GM23338 (cell line): ENCODE measurements at regions not wholly inside any gene's neighbourhood (a gene's known extent, or its start where the extent isn't known, plus 50 kb on each side); places are given as distances from the start of the nearest gene placed in this dataset.

Experiments
- ATAC-seq: fragments of 200-7000 bp; cut with Tn5 transposase; 3 replicates; pipeline ENCODE4 v1.9.1; 2020
- DNase-seq: peaks from one replicate; pipeline ENCODE4 v3.0.0-alpha.2; 2015; ENCODE audit warnings: low spot score
- H2AFZ ChIP-seq: fragments of 200-600 bp; sonication (generic); 2 replicates; pipeline ENCODE4 v1.8.0; 2016; ENCODE audit warnings: antibody characterized with exemption, mild to moderate bottlenecking, moderate library complexity
- H3F3A ChIP-seq: fragments of 200-600 bp; sonication (generic); replicated peaks from 2 replicates; pipeline ENCODE4 v1.8.0; 2017; ENCODE audit warnings: antibody characterized with exemption, mixed run types, low read depth
- H3K27ac ChIP-seq: fragments of 200-600 bp; sonication (generic); 2 replicates; pipeline ENCODE4 v1.6.1; 2016; ENCODE audit warnings: low read depth
- H3K27me3 ChIP-seq: fragments of 200-600 bp; sonication (generic); 2 replicates; pipeline ENCODE4 v1.8.0; 2016; ENCODE audit warnings: mild to moderate bottlenecking, mixed run types, moderate library complexity; ENCODE audit not compliant: insufficient read depth
- H3K36me3 ChIP-seq: fragments of 200-600 bp; sonication (generic); 2 replicates; pipeline ENCODE4 v1.8.0; 2016; ENCODE audit warnings: mild to moderate bottlenecking; ENCODE audit not compliant: insufficient read depth
- H3K4me1 ChIP-seq: fragments of 200-600 bp; sonication (generic); 2 replicates; pipeline ENCODE4 v1.8.0; 2016; ENCODE audit warnings: mild to moderate bottlenecking, moderate library complexity; ENCODE audit not compliant: insufficient read depth
- H3K4me2 ChIP-seq: fragments of 200-600 bp; sonication (generic); 2 replicates; pipeline ENCODE4 v1.7.1; 2017; ENCODE audit warnings: mixed run types
- H3K4me3 ChIP-seq: fragments of 200-600 bp; sonication (generic); 2 replicates; pipeline ENCODE4 v1.6.1; 2016; ENCODE audit warnings: mixed run types
- H3K79me2 ChIP-seq: fragments of 200-600 bp; sonication (generic); replicated peaks from 2 replicates; pipeline ENCODE4 v1.8.0; 2017; ENCODE audit warnings: mild to moderate bottlenecking; ENCODE audit not compliant: insufficient read depth
- H3K9me2 ChIP-seq: fragments of 200-600 bp; sonication (generic); 2 replicates; pipeline ENCODE4 v1.8.0; 2017; ENCODE audit not compliant: insufficient read depth
- H4K20me1 ChIP-seq: fragments of 200-600 bp; sonication (generic); replicated peaks from 2 replicates; pipeline ENCODE4 v1.8.0; 2017; ENCODE audit warnings: mild to moderate bottlenecking; ENCODE audit not compliant: insufficient read depth
- H3K27ac Mint-ChIP-seq: 2 replicates; pipeline ENCODE4 v1.8.0; 2020; ENCODE audit warnings: inconsistent platforms, mild to moderate bottlenecking, moderate library complexity, mixed read lengths
- H3K27me3 Mint-ChIP-seq: 3 replicates; pipeline ENCODE4 v1.8.0; 2022; ENCODE audit warnings: low read depth, mild to moderate bottlenecking, moderate library complexity, mixed read lengths, inconsistent platforms; ENCODE audit not compliant: insufficient read depth, poor library complexity
- H3K36me3 Mint-ChIP-seq: 3 replicates; pipeline ENCODE4 v1.8.0; 2021; ENCODE audit warnings: low read depth, mild to moderate bottlenecking, inconsistent platforms, moderate library complexity, mixed read lengths
- H3K4me1 Mint-ChIP-seq: 3 replicates; pipeline ENCODE4 v1.8.0; 2020; ENCODE audit warnings: mild to moderate bottlenecking, inconsistent platforms, mixed read lengths
- H3K4me3 Mint-ChIP-seq: 3 replicates; pipeline ENCODE4 v1.8.0; 2021; ENCODE audit warnings: moderate library complexity, mild to moderate bottlenecking, inconsistent platforms, mixed read lengths
- H3K9me3 Mint-ChIP-seq: 3 replicates; pipeline ENCODE4 v1.8.0; 2020; ENCODE audit warnings: moderate library complexity, mild to moderate bottlenecking, inconsistent platforms, mixed read lengths
- CREB1 ChIP-seq: fragments of 250-450 bp; sonication (Bioruptor Pico); IDR thresholded peaks from 2 replicates; pipeline ENCODE4 v1.5.0; 2020; ENCODE audit warnings: low read depth, mild to moderate bottlenecking, moderate library complexity
- EZH2 ChIP-seq: fragments of 200-600 bp; sonication (generic); IDR thresholded peaks from one replicate; pipeline ENCODE4 v1.8.0; 2017; ENCODE audit warnings: antibody characterized with exemption, mild to moderate bottlenecking, low read depth; ENCODE audit not compliant: unreplicated experiment
- EZH2phosphoT487 ChIP-seq: fragments of 200-600 bp; sonication (generic); IDR thresholded peaks from one replicate; pipeline ENCODE4 v1.8.1; 2018; ENCODE audit warnings: antibody characterized with exemption; ENCODE audit not compliant: unreplicated experiment
- JUNB ChIP-seq: IDR thresholded peaks from one replicate; pipeline ENCODE4 v1.6.1; 2016; ENCODE audit warnings: antibody characterized with exemption; ENCODE audit not compliant: unreplicated experiment
- NANOG ChIP-seq: IDR thresholded peaks from 2 replicates; pipeline ENCODE4 v1.6.1; 2016; ENCODE audit warnings: antibody characterized with exemption, borderline replicate concordance
- POLR2AphosphoS5 ChIP-seq: IDR thresholded peaks from 2 replicates; pipeline ENCODE4 v1.6.1; 2016; ENCODE audit warnings: antibody characterized with exemption, low read depth
- STAT1 ChIP-seq: IDR thresholded peaks from one replicate; pipeline ENCODE4 v1.6.1; 2016; ENCODE audit warnings: antibody characterized with exemption; ENCODE audit not compliant: unreplicated experiment
- ZNF114 ChIP-seq: fragments of 250-450 bp; sonication (Bioruptor Pico); IDR thresholded peaks from 2 replicates; pipeline ENCODE4 v1.5.0; 2020; ENCODE audit warnings: mild to moderate bottlenecking, moderate library complexity
- ZNF331 ChIP-seq: fragments of 250-450 bp; sonication (Bioruptor Pico); IDR thresholded peaks from 2 replicates; pipeline ENCODE4 v1.5.0; 2020; ENCODE audit warnings: low read depth, mild to moderate bottlenecking, moderate library complexity
- TF ChIP-seq, protein P1 (sequence below): fragments of 250-450 bp; sonication (Bioruptor Pico); IDR thresholded peaks from 2 replicates; pipeline ENCODE4 v1.5.0; 2020; ENCODE audit warnings: mild to moderate bottlenecking, moderate library complexity
- TF ChIP-seq, protein P2 (sequence below): IDR thresholded peaks from one replicate; pipeline ENCODE4 v1.6.1; 2018; ENCODE audit warnings: antibody characterized with exemption; ENCODE audit not compliant: unreplicated experiment
- TF ChIP-seq, protein P3 (sequence below): IDR thresholded peaks from 2 replicates; pipeline ENCODE4 v1.6.1; 2016; ENCODE audit warnings: antibody characterized with exemption
- TF ChIP-seq, protein P4 (sequence below), 2 experiments: fragments of 200-600 bp in 1 of 2; sonication (generic) in 1 of 2; conservative IDR thresholded peaks; 2 replicates each; pipeline versions ENCODE4 v1.5.1 to v1.6.1; 2016 to 2017; ENCODE audit warnings: antibody characterized with exemption in 2 of 2, low read depth in 2 of 2, mild to moderate bottlenecking in 2 of 2, moderate library complexity in 1 of 2

DNA sequence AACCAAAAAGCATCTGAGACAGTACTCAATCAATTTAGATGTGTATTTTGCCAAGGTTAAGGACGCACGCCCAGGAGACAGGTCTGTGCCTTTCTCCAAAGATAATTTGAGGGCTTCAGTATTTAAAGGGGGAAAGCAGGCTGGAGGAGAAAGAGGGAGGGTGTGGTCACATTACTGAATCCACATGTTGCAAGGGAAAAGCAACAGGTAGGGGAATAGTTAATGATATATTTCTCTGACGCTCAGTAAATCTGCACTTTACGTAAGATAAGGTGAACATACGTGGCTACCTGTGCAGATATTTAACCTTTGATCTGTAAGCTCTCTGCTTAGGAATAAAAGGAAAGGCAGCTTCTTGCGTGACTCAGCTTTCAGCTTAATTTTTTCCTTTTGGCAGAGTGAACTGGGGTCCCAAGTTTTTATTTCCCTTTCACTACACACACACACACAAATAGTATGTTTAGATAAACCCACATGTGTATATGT, 443.4 kb downstream of the NTRK2 start:
- no peaks in the 10 kb centered on the region for H3K4me1 ChIP-seq
- H3K4me3 ChIP-seq = no peak overlapping the region
- H3K27me3 ChIP-seq = no peaks in the 10 kb centered on the region
- no peaks in the 10 kb centered on the region for H3K9me2 ChIP-seq
- Mint-ChIP-seq H3K27me3 (no peaks in the 10 kb centered on the region), H3K27ac (no peak overlapping the region), H3K4me3 (no peak overlapping the region), H3K9me3 (no peaks in the 10 kb centered on the region), H3K36me3 (no peaks in the 10 kb centered on the region), H3K4me1 (no peaks in the 10 kb centered on the region)
- H3F3A ChIP-seq = no peaks in the 10 kb centered on the region
- DNase-seq = no peak
- no peak overlapping the region for H2AFZ ChIP-seq
- H3K27ac ChIP-seq = no peak overlapping the region
- no peak overlapping the region for H3K4me2 ChIP-seq
- ATAC-seq = no peak
- H3K79me2 ChIP-seq = no peaks in the 10 kb centered on the region
- no peaks in the 10 kb centered on the region for H3K36me3 ChIP-seq
- TF ChIP-seq, protein P1, sequence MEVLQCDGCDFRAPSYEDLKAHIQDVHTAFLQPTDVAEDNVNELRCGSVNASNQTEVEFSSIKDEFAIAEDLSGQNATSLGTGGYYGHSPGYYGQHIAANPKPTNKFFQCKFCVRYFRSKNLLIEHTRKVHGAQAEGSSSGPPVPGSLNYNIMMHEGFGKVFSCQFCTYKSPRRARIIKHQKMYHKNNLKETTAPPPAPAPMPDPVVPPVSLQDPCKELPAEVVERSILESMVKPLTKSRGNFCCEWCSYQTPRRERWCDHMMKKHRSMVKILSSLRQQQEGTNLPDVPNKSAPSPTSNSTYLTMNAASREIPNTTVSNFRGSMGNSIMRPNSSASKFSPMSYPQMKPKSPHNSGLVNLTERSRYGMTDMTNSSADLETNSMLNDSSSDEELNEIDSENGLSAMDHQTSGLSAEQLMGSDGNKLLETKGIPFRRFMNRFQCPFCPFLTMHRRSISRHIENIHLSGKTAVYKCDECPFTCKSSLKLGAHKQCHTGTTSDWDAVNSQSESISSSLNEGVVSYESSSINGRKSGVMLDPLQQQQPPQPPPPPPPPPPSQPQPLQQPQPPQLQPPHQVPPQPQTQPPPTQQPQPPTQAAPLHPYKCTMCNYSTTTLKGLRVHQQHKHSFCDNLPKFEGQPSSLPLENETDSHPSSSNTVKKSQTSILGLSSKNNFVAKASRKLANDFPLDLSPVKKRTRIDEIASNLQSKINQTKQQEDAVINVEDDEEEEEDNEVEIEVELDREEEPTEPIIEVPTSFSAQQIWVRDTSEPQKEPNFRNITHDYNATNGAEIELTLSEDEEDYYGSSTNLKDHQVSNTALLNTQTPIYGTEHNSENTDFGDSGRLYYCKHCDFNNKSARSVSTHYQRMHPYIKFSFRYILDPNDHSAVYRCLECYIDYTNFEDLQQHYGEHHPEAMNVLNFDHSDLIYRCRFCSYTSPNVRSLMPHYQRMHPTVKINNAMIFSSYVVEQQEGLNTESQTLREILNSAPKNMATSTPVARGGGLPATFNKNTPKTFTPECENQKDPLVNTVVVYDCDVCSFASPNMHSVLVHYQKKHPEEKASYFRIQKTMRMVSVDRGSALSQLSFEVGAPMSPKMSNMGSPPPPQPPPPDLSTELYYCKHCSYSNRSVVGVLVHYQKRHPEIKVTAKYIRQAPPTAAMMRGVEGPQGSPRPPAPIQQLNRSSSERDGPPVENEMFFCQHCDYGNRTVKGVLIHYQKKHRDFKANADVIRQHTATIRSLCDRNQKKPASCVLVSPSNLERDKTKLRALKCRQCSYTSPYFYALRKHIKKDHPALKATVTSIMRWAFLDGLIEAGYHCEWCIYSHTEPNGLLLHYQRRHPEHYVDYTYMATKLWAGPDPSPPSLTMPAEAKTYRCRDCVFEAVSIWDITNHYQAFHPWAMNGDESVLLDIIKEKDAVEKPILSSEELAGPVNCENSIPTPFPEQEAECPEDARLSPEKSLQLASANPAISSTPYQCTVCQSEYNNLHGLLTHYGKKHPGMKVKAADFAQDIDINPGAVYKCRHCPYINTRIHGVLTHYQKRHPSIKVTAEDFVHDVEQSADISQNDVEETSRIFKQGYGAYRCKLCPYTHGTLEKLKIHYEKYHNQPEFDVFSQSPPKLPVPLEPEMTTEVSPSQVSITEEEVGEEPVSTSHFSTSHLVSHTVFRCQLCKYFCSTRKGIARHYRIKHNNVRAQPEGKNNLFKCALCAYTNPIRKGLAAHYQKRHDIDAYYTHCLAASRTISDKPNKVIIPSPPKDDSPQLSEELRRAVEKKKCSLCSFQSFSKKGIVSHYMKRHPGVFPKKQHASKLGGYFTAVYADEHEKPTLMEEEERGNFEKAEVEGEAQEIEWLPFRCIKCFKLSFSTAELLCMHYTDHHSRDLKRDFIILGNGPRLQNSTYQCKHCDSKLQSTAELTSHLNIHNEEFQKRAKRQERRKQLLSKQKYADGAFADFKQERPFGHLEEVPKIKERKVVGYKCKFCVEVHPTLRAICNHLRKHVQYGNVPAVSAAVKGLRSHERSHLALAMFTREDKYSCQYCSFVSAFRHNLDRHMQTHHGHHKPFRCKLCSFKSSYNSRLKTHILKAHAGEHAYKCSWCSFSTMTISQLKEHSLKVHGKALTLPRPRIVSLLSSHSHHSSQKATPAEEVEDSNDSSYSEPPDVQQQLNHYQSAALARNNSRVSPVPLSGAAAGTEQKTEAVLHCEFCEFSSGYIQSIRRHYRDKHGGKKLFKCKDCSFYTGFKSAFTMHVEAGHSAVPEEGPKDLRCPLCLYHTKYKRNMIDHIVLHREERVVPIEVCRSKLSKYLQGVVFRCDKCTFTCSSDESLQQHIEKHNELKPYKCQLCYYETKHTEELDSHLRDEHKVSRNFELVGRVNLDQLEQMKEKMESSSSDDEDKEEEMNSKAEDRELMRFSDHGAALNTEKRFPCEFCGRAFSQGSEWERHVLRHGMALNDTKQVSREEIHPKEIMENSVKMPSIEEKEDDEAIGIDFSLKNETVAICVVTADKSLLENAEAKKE (CRISPR knock-in tag) = no peak
- TF ChIP-seq POLR2AphosphoS5 (no peak), EZH2 (no peak), STAT1 (no peak), CREB1 (CRISPR knock-in tag) (no peak), ZNF331 (CRISPR knock-in tag) (no peak), JUNB (no peak), EZH2phosphoT487 (no peak), NANOG (no peak), ZNF114 (CRISPR knock-in tag) (no peak)
- TF ChIP-seq, protein P2, sequence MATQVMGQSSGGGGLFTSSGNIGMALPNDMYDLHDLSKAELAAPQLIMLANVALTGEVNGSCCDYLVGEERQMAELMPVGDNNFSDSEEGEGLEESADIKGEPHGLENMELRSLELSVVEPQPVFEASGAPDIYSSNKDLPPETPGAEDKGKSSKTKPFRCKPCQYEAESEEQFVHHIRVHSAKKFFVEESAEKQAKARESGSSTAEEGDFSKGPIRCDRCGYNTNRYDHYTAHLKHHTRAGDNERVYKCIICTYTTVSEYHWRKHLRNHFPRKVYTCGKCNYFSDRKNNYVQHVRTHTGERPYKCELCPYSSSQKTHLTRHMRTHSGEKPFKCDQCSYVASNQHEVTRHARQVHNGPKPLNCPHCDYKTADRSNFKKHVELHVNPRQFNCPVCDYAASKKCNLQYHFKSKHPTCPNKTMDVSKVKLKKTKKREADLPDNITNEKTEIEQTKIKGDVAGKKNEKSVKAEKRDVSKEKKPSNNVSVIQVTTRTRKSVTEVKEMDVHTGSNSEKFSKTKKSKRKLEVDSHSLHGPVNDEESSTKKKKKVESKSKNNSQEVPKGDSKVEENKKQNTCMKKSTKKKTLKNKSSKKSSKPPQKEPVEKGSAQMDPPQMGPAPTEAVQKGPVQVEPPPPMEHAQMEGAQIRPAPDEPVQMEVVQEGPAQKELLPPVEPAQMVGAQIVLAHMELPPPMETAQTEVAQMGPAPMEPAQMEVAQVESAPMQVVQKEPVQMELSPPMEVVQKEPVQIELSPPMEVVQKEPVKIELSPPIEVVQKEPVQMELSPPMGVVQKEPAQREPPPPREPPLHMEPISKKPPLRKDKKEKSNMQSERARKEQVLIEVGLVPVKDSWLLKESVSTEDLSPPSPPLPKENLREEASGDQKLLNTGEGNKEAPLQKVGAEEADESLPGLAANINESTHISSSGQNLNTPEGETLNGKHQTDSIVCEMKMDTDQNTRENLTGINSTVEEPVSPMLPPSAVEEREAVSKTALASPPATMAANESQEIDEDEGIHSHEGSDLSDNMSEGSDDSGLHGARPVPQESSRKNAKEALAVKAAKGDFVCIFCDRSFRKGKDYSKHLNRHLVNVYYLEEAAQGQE = no peak
- TF ChIP-seq, protein P3, sequence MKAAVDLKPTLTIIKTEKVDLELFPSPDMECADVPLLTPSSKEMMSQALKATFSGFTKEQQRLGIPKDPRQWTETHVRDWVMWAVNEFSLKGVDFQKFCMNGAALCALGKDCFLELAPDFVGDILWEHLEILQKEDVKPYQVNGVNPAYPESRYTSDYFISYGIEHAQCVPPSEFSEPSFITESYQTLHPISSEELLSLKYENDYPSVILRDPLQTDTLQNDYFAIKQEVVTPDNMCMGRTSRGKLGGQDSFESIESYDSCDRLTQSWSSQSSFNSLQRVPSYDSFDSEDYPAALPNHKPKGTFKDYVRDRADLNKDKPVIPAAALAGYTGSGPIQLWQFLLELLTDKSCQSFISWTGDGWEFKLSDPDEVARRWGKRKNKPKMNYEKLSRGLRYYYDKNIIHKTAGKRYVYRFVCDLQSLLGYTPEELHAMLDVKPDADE = no peak
- TF ChIP-seq, protein P4, sequence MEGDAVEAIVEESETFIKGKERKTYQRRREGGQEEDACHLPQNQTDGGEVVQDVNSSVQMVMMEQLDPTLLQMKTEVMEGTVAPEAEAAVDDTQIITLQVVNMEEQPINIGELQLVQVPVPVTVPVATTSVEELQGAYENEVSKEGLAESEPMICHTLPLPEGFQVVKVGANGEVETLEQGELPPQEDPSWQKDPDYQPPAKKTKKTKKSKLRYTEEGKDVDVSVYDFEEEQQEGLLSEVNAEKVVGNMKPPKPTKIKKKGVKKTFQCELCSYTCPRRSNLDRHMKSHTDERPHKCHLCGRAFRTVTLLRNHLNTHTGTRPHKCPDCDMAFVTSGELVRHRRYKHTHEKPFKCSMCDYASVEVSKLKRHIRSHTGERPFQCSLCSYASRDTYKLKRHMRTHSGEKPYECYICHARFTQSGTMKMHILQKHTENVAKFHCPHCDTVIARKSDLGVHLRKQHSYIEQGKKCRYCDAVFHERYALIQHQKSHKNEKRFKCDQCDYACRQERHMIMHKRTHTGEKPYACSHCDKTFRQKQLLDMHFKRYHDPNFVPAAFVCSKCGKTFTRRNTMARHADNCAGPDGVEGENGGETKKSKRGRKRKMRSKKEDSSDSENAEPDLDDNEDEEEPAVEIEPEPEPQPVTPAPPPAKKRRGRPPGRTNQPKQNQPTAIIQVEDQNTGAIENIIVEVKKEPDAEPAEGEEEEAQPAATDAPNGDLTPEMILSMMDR (conservative IDR thresholded peaks at IDR 0.05; ENCODE audit: low read depth in 2 of 2) = no peak
- H4K20me1 ChIP-seq = no peaks in the 10 kb centered on the region
